GM18511 (cell line): ENCODE measurements at regions not wholly inside any gene's neighbourhood (a gene's known extent, or its start where the extent isn't known, plus 50 kb on each side); places are given as distances from the start of the nearest gene placed in this dataset.

Source experiments
- ATAC-seq: cut with Tn5 transposase; IDR thresholded peaks from one replicate; pipeline ENCODE4 v1.9.1; 2021; ENCODE audit warnings: mild to moderate bottlenecking, moderate library complexity; ENCODE audit not compliant: unreplicated experiment

GRCh38 chr6:8731874-8732273 lies 296.5 kb upstream of the SLC35B3 start:
- no peak for ATAC-seq

- ATAC-seq = no peak
These were observed 275.5 kb upstream of the SLC35B3 start for GRCh38 chr6:8710668-8711431.

- no peak for ATAC-seq
These were observed 272.8 kb upstream of the SLC35B3 start for GRCh38 chr6:8707956-8708772.

- ATAC-seq = no peak
These were observed 272.0 kb upstream of the SLC35B3 start for GRCh38 chr6:8707369-8707768.

GRCh38 chr6:8705435-8706020 lies 270.2 kb upstream of the SLC35B3 start:
- no peak for ATAC-seq

GRCh38 chr6:8703059-8703458 lies 267.7 kb upstream of the SLC35B3 start:
- ATAC-seq = no peak

- ATAC-seq = no peak
These were observed 253.5 kb upstream of the SLC35B3 start for GRCh38 chr6:8688821-8689220.

- ATAC-seq = no peak
These were observed 250.7 kb upstream of the SLC35B3 start for GRCh38 chr6:8686077-8686476.

- ATAC-seq = no peak
These were observed 247.9 kb upstream of the SLC35B3 start for GRCh38 chr6:8683204-8683603.

GRCh38 chr6:8679823-8680222 lies 244.5 kb upstream of the SLC35B3 start:
- no peak for ATAC-seq

GRCh38 chr6:8678466-8678865 lies 243.1 kb upstream of the SLC35B3 start:
- no peak for ATAC-seq

GRCh38 chr6:8674126-8674525 lies 238.8 kb upstream of the SLC35B3 start:
- ATAC-seq = no peak

GRCh38 chr6:8672882-8673281 lies 237.5 kb upstream of the SLC35B3 start:
- ATAC-seq = no peak

- ATAC-seq = no peak
These were observed 235.4 kb upstream of the SLC35B3 start for GRCh38 chr6:8670792-8671191.

GRCh38 chr6:8664700-8665099 lies 229.4 kb upstream of the SLC35B3 start:
- no peak for ATAC-seq

GRCh38 chr6:8664070-8664469 lies 228.7 kb upstream of the SLC35B3 start:
- no peak for ATAC-seq

- ATAC-seq = no peak
These were observed 224.3 kb upstream of the SLC35B3 start for GRCh38 chr6:8659404-8660189.

GRCh38 chr6:8658416-8658815 lies 223.1 kb upstream of the SLC35B3 start:
- ATAC-seq = no peak

- ATAC-seq = no peak
These were observed 222.2 kb upstream of the SLC35B3 start for GRCh38 chr6:8657522-8657921.

- ATAC-seq = no peak
These were observed 220.5 kb upstream of the SLC35B3 start for GRCh38 chr6:8655670-8656454.
